ENCODE measurements at regions not wholly inside any gene's neighbourhood (a gene's known extent, or its start where the extent isn't known, plus 50 kb on each side); places are given as distances from the start of the nearest gene placed in this dataset.

- no peak for TF ChIP-seq ADNP (tag; IDR thresholded peaks at IDR 0.05)
- TF ChIP-seq MBD1 (CRISPR knock-in tag; IDR thresholded peaks at IDR 0.05) = no peak
Observed at GRCh38 chr10:123512901-123513775, 153.0 kb upstream of the GPR26 start (continued).

GRCh38 chr10:123513870-123514269 lies 152.3 kb upstream of the GPR26 start:
- CTCF ChIA-PET (ENCODE audit: low intra/inter-chr PET ratio) = no interaction called here
- FAIRE-seq (no peak), ATAC-seq (no peak), DNase-seq (ENCODE audit: extremely low read depth in 1 of 4, low spot score in 3 of 4) (no peak)
- H3K4me3 ChIP-seq = no peak overlapping the region
- H4K20me1 ChIP-seq (replicated peaks; ENCODE audit: control insufficient read depth, insufficient read depth, low read length) = no peaks in the 10 kb centered on the region
- H3K9me3 ChIP-seq (replicated peaks; ENCODE audit: control insufficient read depth, insufficient read depth, low read depth, low read length) = no peaks in the 10 kb centered on the region
- H3K9me1 ChIP-seq (ENCODE audit: control insufficient read depth, insufficient read depth, low read length) = no peaks in the 10 kb centered on the region
- no peak overlapping the region for H3K4me2 ChIP-seq (ENCODE audit: insufficient read depth, low read length)
- no TSS peak for BruUV-seq (replicated peaks)
- H3K36me3 ChIP-seq (ENCODE audit: control insufficient read depth, insufficient read depth, low read length) = no peaks in the 10 kb centered on the region
- POLR2A ChIA-PET = no interaction called here
- H3K27me3 ChIP-seq (ENCODE audit: control insufficient read depth in 2 of 2, insufficient read depth in 2 of 2, low read length in 2 of 2) = peaks cover 0 to 8% of the 10 kb centered on the region in 2 experiments; a peak in 2 of 5 replicates
- in situ Hi-C loops (cut with MboI) = no loop called here
- H3K27ac ChIP-seq (ENCODE audit: extremely low read depth, low read depth, low read length) = no peak overlapping the region
- intact Hi-C loops (cut with micrococcal nuclease) = loop anchor here (10.0 kb wide), 1 partner anchor 59 kb away; no protein-coding TSS in a partner anchor
- H3K79me2 ChIP-seq (ENCODE audit: control insufficient read depth, insufficient read depth, low read length) = no peaks in the 10 kb centered on the region
- 0% methylated on average over 6 of the region's 10 CpGs for WGBS (ENCODE audit: insufficient coverage, low coverage, missing lambda C conversion rate)
- H3K4me1 ChIP-seq (replicated peaks in 1 of 2; ENCODE audit: control insufficient read depth in 2 of 2, insufficient read depth in 2 of 2, low read length in 2 of 2) = no peaks in the 10 kb centered on the region
- H2AFZ ChIP-seq (ENCODE audit: low read depth, low read length) = no peak overlapping the region
- no peak overlapping the region for H3K9ac ChIP-seq (ENCODE audit: insufficient read depth in 1 of 2, low read depth in 2 of 2, low read length in 2 of 2)
- TF ChIP-seq NUFIP1 (IDR thresholded peaks at IDR 0.05; ENCODE audit: partially characterized antibody) (no peak), ZC3H11A (IDR thresholded peaks at IDR 0.05; ENCODE audit: low read depth, low read length) (no peak), ZNF77 (CRISPR knock-in tag; IDR thresholded peaks at IDR 0.05) (no peak), ZKSCAN8 (CRISPR knock-in tag; IDR thresholded peaks at IDR 0.05) (no peak), CUX1 (CRISPR knock-in tag; IDR thresholded peaks at IDR 0.05) (no peak), ZBED1 (IDR thresholded peaks at IDR 0.05) (no peak), ZNF444 (CRISPR knock-in tag; IDR thresholded peaks at IDR 0.05) (no peak), PHF20 (IDR thresholded peaks at IDR 0.05; ENCODE audit: partially characterized antibody) (no peak), ZNF12 (CRISPR knock-in tag; IDR thresholded peaks at IDR 0.05) (no peak), CHD2 (IDR thresholded peaks at IDR 0.05; ENCODE audit: low read depth, low read length) (no peak)
- TF ChIP-seq, protein P1, sequence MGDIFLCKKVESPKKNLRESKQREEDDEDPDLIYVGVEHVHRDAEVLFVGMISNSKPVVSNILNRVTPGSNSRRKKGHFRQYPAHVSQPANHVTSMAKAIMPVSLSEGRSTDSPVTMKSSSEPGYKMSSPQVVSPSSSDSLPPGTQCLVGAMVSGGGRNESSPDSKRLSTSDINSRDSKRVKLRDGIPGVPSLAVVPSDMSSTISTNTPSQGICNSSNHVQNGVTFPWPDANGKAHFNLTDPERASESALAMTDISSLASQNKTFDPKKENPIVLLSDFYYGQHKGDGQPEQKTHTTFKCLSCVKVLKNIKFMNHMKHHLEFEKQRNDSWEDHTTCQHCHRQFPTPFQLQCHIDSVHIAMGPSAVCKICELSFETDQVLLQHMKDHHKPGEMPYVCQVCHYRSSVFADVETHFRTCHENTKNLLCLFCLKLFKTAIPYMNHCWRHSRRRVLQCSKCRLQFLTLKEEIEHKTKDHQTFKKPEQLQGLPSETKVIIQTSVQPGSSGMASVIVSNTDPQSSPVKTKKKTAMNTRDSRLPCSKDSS (IDR thresholded peaks at IDR 0.05; ENCODE audit: low read depth, partially characterized antibody) = no peak
